DOHH2 (cell line): ENCODE measurements at regions not wholly inside any gene's neighbourhood (a gene's known extent, or its start where the extent isn't known, plus 50 kb on each side); places are given as distances from the start of the nearest gene placed in this dataset.
"Not testable (repeated sequence)": the region's sequence is repeated elsewhere in the genome, so short reads cannot be mapped to it uniquely, and the experiment has no call there.

Experiments used
- CTCF ChIP-seq: fragments of 200-600 bp; sonication (generic); IDR thresholded peaks from one replicate; pipeline ENCODE4 v1.5.1; 2014; ENCODE audit warnings: antibody characterized with exemption, mild to moderate bottlenecking, low read depth, low read length; ENCODE audit not compliant: poor library complexity, severe bottlenecking
- EZH2phosphoT487 ChIP-seq: fragments of 200-600 bp; sonication (generic); IDR thresholded peaks from 2 replicates; pipeline ENCODE4 v1.6.1; 2017; ENCODE audit warnings: borderline replicate concordance, mild to moderate bottlenecking, antibody characterized with exemption, low read length, moderate library complexity, mixed read lengths

GRCh38 chr10:64360240-64360639 lies 839.0 kb downstream of the REEP3 start:
- TF ChIP-seq CTCF, EZH2phosphoT487: not testable (repeated sequence)
